ENCODE measurements at regions not wholly inside any gene's neighbourhood (a gene's known extent, or its start where the extent isn't known, plus 50 kb on each side); places are given as distances from the start of the nearest gene placed in this dataset.
A peak's percentile ranks its signal among the peaks of the same experiment; 100 is the strongest.

- no peak for DNase-seq
- no CpG with 5 or more reads among the region's 2 CpGs for WGBS (ENCODE audit: extremely low coverage, insufficient coverage, low lambda C conversion rate)
- H3K27ac ChIP-seq (ENCODE audit: low read depth, low read length), result no peak overlapping the region
Observed at GRCh38 chr2:12321886-12322285, 394.9 kb upstream of the TRIB2 start.

GRCh38 chr2:12325806-12326205, 390.9 kb upstream of the TRIB2 start:
- Histone ChIP-seq H3K18ac (ENCODE audit: low read length) (no peak overlapping the region), H3K4ac (ENCODE audit: low read depth, low read length) (no peak overlapping the region), H2BK120ac (ENCODE audit: low read depth, low read length) (no peak overlapping the region), H4K8ac (ENCODE audit: low read depth, low read length) (no peak overlapping the region), H3K4me2 (ENCODE audit: low read length) (no peak overlapping the region), H3K56ac (ENCODE audit: low read length) (no peak overlapping the region), H3K4me3 (ENCODE audit: low read length) (no peak overlapping the region), H3K36me3 (ENCODE audit: control insufficient read depth, insufficient read depth, low read length) (no peaks in the 10 kb centered on the region), H2BK15ac (replicated peaks; ENCODE audit: low read depth) (no peak overlapping the region), H4K5ac (ENCODE audit: low read length) (no peak overlapping the region), H3K9ac (ENCODE audit: low read length) (no peak overlapping the region), H3K79me2 (ENCODE audit: control insufficient read depth, insufficient read depth, low read length) (no peaks in the 10 kb centered on the region), H3K4me1 (ENCODE audit: control insufficient read depth, low read depth, low read length) (no peaks in the 10 kb centered on the region), H2BK5ac (ENCODE audit: low read length) (no peak overlapping the region), H2AK5ac (ENCODE audit: low read length) (no peak overlapping the region), H3K27ac (ENCODE audit: low read depth, low read length) (no peak overlapping the region), H3K27me3 (ENCODE audit: insufficient read depth, low read length, poor library complexity) (no peaks in the 10 kb centered on the region), H3K23ac (ENCODE audit: low read length) (no peak overlapping the region), H3K79me1 (ENCODE audit: low read length) (no peaks in the 10 kb centered on the region)
- peak; percentile 58 for DNase-seq
- no CpG with 5 or more reads among the region's 9 CpGs for WGBS (ENCODE audit: extremely low coverage, insufficient coverage, low lambda C conversion rate)

More at GRCh38 chr2:12321886-12322285, 394.9 kb upstream of the TRIB2 start:
- no peak overlapping the region for H3K56ac ChIP-seq (ENCODE audit: low read length)
- peaks cover 1% of the 10 kb centered on the region for H3K4me1 ChIP-seq (ENCODE audit: control insufficient read depth, low read depth, low read length)
- no peak overlapping the region for H3K23ac ChIP-seq (ENCODE audit: low read length)
- no peak overlapping the region for H2AK5ac ChIP-seq (ENCODE audit: low read length)
- H2BK120ac ChIP-seq (ENCODE audit: low read depth, low read length), result no peak overlapping the region
- H3K79me2 ChIP-seq (ENCODE audit: control insufficient read depth, insufficient read depth, low read length), result no peaks in the 10 kb centered on the region
- no peaks in the 10 kb centered on the region for H3K27me3 ChIP-seq (ENCODE audit: insufficient read depth, low read length, poor library complexity)
- no peak overlapping the region for H2BK5ac ChIP-seq (ENCODE audit: low read length)
- no peak overlapping the region for H3K4me3 ChIP-seq (ENCODE audit: low read length)
- no peak overlapping the region for H3K18ac ChIP-seq (ENCODE audit: low read length)
- H3K79me1 ChIP-seq (ENCODE audit: low read length), result no peaks in the 10 kb centered on the region
- no peak overlapping the region for H3K4me2 ChIP-seq (ENCODE audit: low read length)
- H3K36me3 ChIP-seq (ENCODE audit: control insufficient read depth, insufficient read depth, low read length), result no peaks in the 10 kb centered on the region
- H4K8ac ChIP-seq (ENCODE audit: low read depth, low read length), result no peak overlapping the region
- H4K5ac ChIP-seq (ENCODE audit: low read length), result no peak overlapping the region
- no peak overlapping the region for H3K4ac ChIP-seq (ENCODE audit: low read depth, low read length)
- no peak overlapping the region for H3K9ac ChIP-seq (ENCODE audit: low read length)
- no peak overlapping the region for H2BK15ac ChIP-seq (replicated peaks; ENCODE audit: low read depth)

DNA sequence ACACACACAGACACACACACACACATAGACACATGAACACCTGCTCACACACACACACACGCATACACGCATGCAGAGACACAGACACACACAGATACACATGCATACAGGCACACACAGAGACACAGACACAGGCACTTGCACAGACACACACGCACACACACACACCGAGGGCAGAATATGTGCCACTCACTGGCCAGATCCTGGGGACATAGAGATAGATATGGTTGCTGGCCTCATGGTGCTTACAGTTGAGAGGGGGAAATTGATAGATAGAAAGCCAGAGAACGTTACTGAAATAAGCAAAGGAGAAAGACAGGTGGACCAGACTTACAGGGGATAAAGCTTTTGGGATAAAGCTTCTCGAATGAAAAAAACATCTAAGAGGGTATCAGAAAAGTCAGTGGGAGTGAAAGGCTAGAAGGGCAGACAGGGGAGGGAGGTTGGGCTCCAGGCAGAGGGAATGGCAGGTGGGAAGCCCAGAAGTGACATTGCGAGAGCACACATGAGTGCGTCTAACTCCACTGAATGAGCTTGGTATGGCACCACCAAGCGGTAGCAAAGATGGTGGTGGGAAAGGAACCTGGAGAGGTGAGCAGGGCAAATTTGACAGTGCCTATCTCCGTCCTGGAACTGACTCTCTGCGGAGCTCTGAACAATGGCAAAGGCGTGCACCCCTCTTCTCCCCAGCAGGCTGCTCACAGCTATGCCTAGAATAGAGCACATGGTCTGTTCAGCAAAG, 390.1 kb upstream of the TRIB2 start:
- Histone ChIP-seq H3K23ac (ENCODE audit: low read length) (no peak overlapping the region), H4K8ac (ENCODE audit: low read depth, low read length) (no peak overlapping the region), H2BK120ac (ENCODE audit: low read depth, low read length) (no peak overlapping the region), H3K9ac (ENCODE audit: low read length) (no peak overlapping the region), H3K27ac (ENCODE audit: low read depth, low read length) (no peak overlapping the region), H3K18ac (ENCODE audit: low read length) (no peak overlapping the region), H2BK5ac (ENCODE audit: low read length) (no peak overlapping the region), H3K79me2 (ENCODE audit: control insufficient read depth, insufficient read depth, low read length) (no peaks in the 10 kb centered on the region), H3K56ac (ENCODE audit: low read length) (peak overlapping the region; percentile 56), H2AK5ac (ENCODE audit: low read length) (peak overlapping the region; percentile 65), H3K36me3 (ENCODE audit: control insufficient read depth, insufficient read depth, low read length) (no peaks in the 10 kb centered on the region), H4K5ac (ENCODE audit: low read length) (no peak overlapping the region), H3K4me1 (ENCODE audit: control insufficient read depth, low read depth, low read length) (no peaks in the 10 kb centered on the region), H2BK15ac (replicated peaks; ENCODE audit: low read depth) (no peak overlapping the region), H3K27me3 (ENCODE audit: insufficient read depth, low read length, poor library complexity) (no peaks in the 10 kb centered on the region), H3K4ac (ENCODE audit: low read depth, low read length) (no peak overlapping the region), H3K4me2 (ENCODE audit: low read length) (no peak overlapping the region), H3K4me3 (ENCODE audit: low read length) (no peak overlapping the region), H3K79me1 (ENCODE audit: low read length) (no peaks in the 10 kb centered on the region)
- peak; percentile 69 for DNase-seq
- WGBS (ENCODE audit: extremely low coverage, insufficient coverage, low lambda C conversion rate), result no CpG with 5 or more reads among the region's 12 CpGs

GRCh38 chr2:12330916-12331315, 385.8 kb upstream of the TRIB2 start:
- no peaks in the 10 kb centered on the region for H3K79me2 ChIP-seq (ENCODE audit: control insufficient read depth, insufficient read depth, low read length)
- peaks cover 2% of the 10 kb centered on the region for H3K4me1 ChIP-seq (ENCODE audit: control insufficient read depth, low read depth, low read length)
- H3K4me2 ChIP-seq (ENCODE audit: low read length), result no peak overlapping the region
- no peak overlapping the region for H3K56ac ChIP-seq (ENCODE audit: low read length)
- H3K23ac ChIP-seq (ENCODE audit: low read length), result no peak overlapping the region
- H3K4ac ChIP-seq (ENCODE audit: low read depth, low read length), result no peak overlapping the region
- H3K27ac ChIP-seq (ENCODE audit: low read depth, low read length), result no peak overlapping the region
- H3K4me3 ChIP-seq (ENCODE audit: low read length), result no peak overlapping the region
- H2AK5ac ChIP-seq (ENCODE audit: low read length), result no peak overlapping the region
- no peak overlapping the region for H3K18ac ChIP-seq (ENCODE audit: low read length)
- H2BK120ac ChIP-seq (ENCODE audit: low read depth, low read length), result no peak overlapping the region
- no peaks in the 10 kb centered on the region for H3K36me3 ChIP-seq (ENCODE audit: control insufficient read depth, insufficient read depth, low read length)
- H2BK15ac ChIP-seq (replicated peaks; ENCODE audit: low read depth), result no peak overlapping the region
- no peak overlapping the region for H2BK5ac ChIP-seq (ENCODE audit: low read length)
- DNase-seq, result peak; percentile 44
- H3K27me3 ChIP-seq (ENCODE audit: insufficient read depth, low read length, poor library complexity), result no peaks in the 10 kb centered on the region
- H4K5ac ChIP-seq (ENCODE audit: low read length), result no peak overlapping the region
- H4K8ac ChIP-seq (ENCODE audit: low read depth, low read length), result no peak overlapping the region
- no CpG with 5 or more reads among the region's 3 CpGs for WGBS (ENCODE audit: extremely low coverage, insufficient coverage, low lambda C conversion rate)
- no peak overlapping the region for H3K9ac ChIP-seq (ENCODE audit: low read length)
- H3K79me1 ChIP-seq (ENCODE audit: low read length), result no peaks in the 10 kb centered on the region

DNA sequence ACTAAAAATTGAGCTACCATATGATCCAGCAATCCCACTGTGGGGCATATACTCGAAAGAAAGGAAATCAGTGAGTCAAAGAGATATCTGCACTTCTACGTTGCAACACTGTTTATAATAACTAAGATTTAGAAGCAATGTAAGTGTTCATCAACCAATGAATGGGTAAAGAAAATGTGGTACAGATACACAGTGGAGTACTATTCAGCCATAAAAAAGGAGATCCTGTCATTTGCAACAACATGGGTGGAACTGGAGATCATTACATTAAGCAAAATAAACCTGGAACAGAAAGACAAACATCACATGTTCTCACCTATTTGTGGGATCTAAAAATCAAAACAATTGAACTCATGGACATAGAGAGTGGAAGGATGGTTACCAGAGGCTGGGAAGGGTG, 385.0 kb upstream of the TRIB2 start:
- H3K27ac ChIP-seq (ENCODE audit: low read depth, low read length), result no peak overlapping the region
- H2BK120ac ChIP-seq (ENCODE audit: low read depth, low read length), result no peak overlapping the region
- H4K5ac ChIP-seq (ENCODE audit: low read length), result no peak overlapping the region
- H3K23ac ChIP-seq (ENCODE audit: low read length), result no peak overlapping the region
- H3K4me2 ChIP-seq (ENCODE audit: low read length), result no peak overlapping the region
- no peak overlapping the region for H3K18ac ChIP-seq (ENCODE audit: low read length)
- no peaks in the 10 kb centered on the region for H3K36me3 ChIP-seq (ENCODE audit: control insufficient read depth, insufficient read depth, low read length)
- H3K9ac ChIP-seq (ENCODE audit: low read length), result no peak overlapping the region
- H3K4me1 ChIP-seq (ENCODE audit: control insufficient read depth, low read depth, low read length), result peaks cover 2% of the 10 kb centered on the region
- H2AK5ac ChIP-seq (ENCODE audit: low read length), result no peak overlapping the region
- DNase-seq, result no peak
- no peak overlapping the region for H2BK15ac ChIP-seq (replicated peaks; ENCODE audit: low read depth)
- H3K27me3 ChIP-seq (ENCODE audit: insufficient read depth, low read length, poor library complexity), result no peaks in the 10 kb centered on the region
- no peak overlapping the region for H3K56ac ChIP-seq (ENCODE audit: low read length)
- no peaks in the 10 kb centered on the region for H3K79me1 ChIP-seq (ENCODE audit: low read length)
- WGBS (ENCODE audit: extremely low coverage, insufficient coverage, low lambda C conversion rate), result no CpG with 5 or more reads among the region's 2 CpGs
- no peak overlapping the region for H4K8ac ChIP-seq (ENCODE audit: low read depth, low read length)
- no peak overlapping the region for H3K4ac ChIP-seq (ENCODE audit: low read depth, low read length)
- H3K79me2 ChIP-seq (ENCODE audit: control insufficient read depth, insufficient read depth, low read length), result no peaks in the 10 kb centered on the region
- no peak overlapping the region for H3K4me3 ChIP-seq (ENCODE audit: low read length)
- H2BK5ac ChIP-seq (ENCODE audit: low read length), result no peak overlapping the region

- Histone ChIP-seq H3K23ac (ENCODE audit: low read length) (no peak overlapping the region), H3K4me2 (ENCODE audit: low read length) (no peak overlapping the region), H3K4me3 (ENCODE audit: low read length) (no peak overlapping the region), H3K4me1 (ENCODE audit: control insufficient read depth, low read depth, low read length) (peaks cover 2% of the 10 kb centered on the region), H3K27ac (ENCODE audit: low read depth, low read length) (no peak overlapping the region), H3K27me3 (ENCODE audit: insufficient read depth, low read length, poor library complexity) (no peaks in the 10 kb centered on the region), H3K79me2 (ENCODE audit: control insufficient read depth, insufficient read depth, low read length) (no peaks in the 10 kb centered on the region), H2BK120ac (ENCODE audit: low read depth, low read length) (no peak overlapping the region), H3K36me3 (ENCODE audit: control insufficient read depth, insufficient read depth, low read length) (no peaks in the 10 kb centered on the region), H2BK5ac (ENCODE audit: low read length) (no peak overlapping the region), H2BK15ac (replicated peaks; ENCODE audit: low read depth) (no peak overlapping the region), H4K8ac (ENCODE audit: low read depth, low read length) (no peak overlapping the region), H3K79me1 (ENCODE audit: low read length) (no peaks in the 10 kb centered on the region), H3K9ac (ENCODE audit: low read length) (no peak overlapping the region), H3K56ac (ENCODE audit: low read length) (no peak overlapping the region), H2AK5ac (ENCODE audit: low read length) (no peak overlapping the region), H4K5ac (ENCODE audit: low read length) (no peak overlapping the region), H3K18ac (ENCODE audit: low read length) (no peak overlapping the region), H3K4ac (ENCODE audit: low read depth, low read length) (no peak overlapping the region)
- no peak for DNase-seq
- WGBS (ENCODE audit: extremely low coverage, insufficient coverage, low lambda C conversion rate), result no CpG with 5 or more reads among the region's 2 CpGs
Observed at GRCh38 chr2:12333293-12333692, 383.4 kb upstream of the TRIB2 start.

All from mesendoderm (in vitro differentiated cells).